ENCODE measurements at regions not wholly inside any gene's neighbourhood (a gene's known extent, or its start where the extent isn't known, plus 50 kb on each side); places are given as distances from the start of the nearest gene placed in this dataset.
"Not testable (repeated sequence)": the region's sequence is repeated elsewhere in the genome, so short reads cannot be mapped to it uniquely, and the experiment has no call there.

DNA sequence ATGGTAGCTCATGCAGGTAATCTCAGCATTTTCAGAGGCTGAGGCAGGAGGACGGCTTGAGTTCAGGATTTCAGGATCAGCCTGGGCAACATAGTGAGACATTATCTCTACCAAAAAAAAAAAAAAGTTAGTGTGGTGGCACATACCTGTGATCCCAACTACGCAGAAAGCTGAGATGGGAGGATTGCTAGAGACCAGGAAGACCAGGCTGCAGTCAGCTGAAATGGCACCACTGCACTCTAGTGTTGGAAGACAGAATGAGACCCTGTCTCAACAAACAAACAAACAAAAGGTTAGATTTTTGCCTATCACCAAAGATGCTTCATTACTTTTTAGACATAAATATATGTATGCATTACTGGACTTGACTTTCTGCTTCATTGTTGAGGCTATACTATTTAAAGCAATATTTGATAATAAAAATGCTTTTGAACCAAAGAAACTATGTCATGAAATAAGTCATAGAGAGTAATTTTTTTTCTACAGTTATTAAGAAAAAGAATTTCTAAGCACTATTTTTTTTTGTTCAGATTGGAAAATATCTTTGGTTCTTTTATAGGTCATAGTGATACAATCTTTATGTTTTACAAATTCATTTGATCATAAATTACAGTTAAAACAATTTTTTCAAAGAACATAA lies 1180.1 kb upstream of the ATXN8OS start:
- intact Hi-C loops (cut with DNase I) = loop anchor here (5.0 kb wide), 1 partner anchor 625 kb away; no protein-coding TSS in a partner anchor
- DNase-seq = no peak
- ATAC-seq (ENCODE audit: poor library complexity) = no peak

DNA sequence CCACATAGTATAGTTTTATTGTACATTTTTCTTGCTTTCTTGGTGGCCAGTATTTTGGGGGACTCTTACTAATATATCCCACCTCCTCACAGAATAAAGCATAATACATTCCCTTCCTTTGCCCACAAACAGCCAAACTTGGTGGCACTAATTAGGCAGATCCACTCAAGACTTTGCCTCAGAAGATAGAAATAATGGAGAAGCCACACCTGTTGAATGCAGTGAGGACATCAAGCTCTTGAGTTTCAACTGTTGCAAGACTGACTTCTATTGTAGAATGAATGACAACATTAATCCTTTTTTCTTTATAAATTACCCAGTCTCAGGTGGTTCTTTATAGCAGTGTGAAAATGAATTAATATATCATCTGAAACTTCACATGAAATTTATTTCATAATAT lies 1183.6 kb upstream of the ATXN8OS start:
- intact Hi-C loops (cut with DNase I) = no loop called here
- no peak for DNase-seq
- ATAC-seq (ENCODE audit: poor library complexity) = no peak

DNA sequence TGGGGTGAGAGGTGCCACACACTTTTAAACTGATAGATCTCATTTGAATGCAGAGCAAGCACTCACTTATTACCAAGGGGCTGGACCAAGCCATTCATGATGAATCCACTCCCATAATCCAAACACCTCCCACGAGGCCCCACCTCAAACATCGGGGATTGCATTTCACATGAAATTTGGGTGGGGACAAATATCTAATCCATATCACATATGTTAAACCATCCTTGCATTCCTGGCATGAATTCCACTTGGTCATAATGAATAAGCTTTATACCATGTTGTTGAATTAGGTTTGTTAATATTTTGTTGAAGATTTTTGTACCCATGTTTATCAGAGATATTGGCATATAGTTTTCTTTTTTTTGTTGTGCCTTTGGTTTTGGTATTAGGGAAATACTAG lies 1198.7 kb upstream of the ATXN8OS start:
- intact Hi-C loops (cut with DNase I) = no loop called here
- DNase-seq = no peak

DNA sequence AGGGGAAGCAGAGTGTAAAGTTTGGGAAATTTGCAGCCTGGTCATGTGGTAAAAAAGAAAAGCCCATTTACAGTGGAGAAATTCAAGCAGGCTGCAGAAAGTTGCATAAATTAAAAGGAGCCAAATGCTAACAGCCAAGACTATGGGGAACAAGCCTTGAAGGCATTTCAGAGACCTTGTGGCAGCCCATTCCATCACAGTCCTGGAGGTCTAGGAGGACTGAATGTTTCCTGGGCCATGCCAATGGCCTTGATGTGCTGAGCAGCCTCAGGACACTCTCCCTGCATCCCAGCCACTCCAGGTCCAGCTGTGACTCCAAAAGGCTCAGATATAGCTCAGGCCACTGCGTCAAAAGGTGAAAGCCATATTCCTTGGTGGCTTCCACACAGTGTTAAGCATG lies 1202.4 kb upstream of the ATXN8OS start:
- ATAC-seq (ENCODE audit: poor library complexity) (no peak), DNase-seq (no peak)
- intact Hi-C loops (cut with DNase I) = no loop called here

More for the DNA sequence above, 1198.7 kb upstream of the ATXN8OS start:
- no peak for ATAC-seq (ENCODE audit: poor library complexity)

DNA sequence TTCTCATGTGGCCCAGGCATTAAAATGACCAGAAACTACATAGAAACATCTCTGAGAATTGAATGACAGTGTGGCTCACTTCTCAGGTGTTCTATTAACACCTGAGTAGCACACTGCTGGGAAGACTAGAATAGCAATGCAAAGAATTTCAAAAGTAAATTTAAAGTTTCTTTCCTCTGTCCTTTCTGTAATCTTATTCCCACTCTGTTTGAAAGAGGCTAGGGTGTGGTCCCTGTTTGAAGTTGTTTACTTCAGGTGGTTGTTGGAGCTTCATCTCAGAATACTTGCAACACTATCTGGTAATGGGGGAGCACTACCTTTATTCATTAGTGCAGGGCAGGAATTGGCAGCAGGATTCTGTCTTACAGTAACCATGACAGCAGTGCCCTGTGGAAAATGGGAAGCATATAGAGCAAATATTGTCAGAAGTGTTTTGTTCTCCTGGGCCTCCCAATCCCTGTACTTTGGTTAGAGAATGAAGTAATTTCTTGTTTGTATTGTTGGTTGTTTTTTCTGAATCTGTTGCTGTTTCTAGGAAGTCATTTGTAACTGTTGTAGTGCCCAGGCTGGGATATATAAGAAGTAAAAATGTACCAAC lies 1210.2 kb upstream of the ATXN8OS start:
- intact Hi-C loops (cut with DNase I) = no loop called here
- ATAC-seq (ENCODE audit: poor library complexity) (no peak), DNase-seq (no peak)

DNA sequence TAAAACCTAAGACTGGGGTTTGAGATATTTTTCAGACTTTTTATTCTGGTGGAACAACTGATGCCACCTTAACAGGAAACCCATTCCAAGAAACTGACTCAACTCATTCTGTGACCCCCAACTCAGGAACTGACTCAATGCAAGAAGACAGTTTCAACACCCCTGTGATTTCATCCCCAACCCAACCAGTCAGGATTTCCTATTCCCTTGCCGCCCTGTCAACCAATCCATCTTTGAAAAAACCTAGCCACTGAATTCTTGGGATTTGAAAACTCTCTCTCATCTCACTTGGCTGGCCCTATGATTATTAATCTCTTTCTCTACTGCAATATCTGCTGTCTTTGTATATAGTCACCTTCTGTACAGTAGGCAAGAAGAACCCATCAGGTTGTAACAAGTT lies 1211.9 kb upstream of the ATXN8OS start:
- no peak for ATAC-seq (ENCODE audit: poor library complexity)
- no peak for DNase-seq
- intact Hi-C loops (cut with DNase I) = no loop called here

DNA sequence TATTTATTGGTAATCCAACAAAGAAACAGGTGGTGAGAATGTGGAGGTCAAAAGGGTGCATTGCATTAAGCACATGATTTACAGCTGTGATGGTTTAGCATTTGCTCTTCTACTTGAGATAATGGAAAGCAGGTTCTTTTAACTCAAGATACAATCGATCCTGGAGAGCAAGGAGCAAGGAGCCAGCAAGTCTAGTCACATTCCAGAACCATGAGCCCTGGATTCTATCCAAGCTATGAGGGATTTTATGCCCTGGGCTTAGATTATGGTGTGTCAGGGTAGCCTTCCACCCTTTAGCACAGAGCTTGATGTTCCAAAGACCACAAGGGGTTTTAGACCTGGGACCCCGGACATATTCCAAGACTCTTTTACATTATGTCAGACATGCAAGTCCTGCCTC lies 1213.9 kb upstream of the ATXN8OS start:
- ATAC-seq (ENCODE audit: poor library complexity); intact Hi-C loops (cut with DNase I): not testable (repeated sequence)

DNA sequence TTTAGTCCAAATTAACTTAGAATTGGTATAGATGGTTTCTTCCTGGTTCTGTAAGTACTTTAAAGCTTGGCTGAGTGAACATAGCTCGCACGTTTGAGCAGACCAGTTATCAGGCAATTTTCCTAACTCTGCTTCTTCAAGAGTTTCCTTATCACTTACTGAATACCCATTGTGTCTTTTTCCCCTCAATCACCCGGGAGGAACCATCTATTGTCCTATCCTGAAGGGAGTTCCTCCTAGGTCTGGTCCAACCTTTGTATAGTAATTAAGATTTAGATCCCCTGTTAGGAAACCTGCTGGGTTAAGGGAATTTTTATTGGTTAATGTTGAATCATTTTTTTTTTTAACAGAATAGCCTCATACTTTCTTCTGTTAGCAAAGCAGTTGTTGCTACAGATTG lies 1215.0 kb upstream of the ATXN8OS start:
- DNase-seq; intact Hi-C loops (cut with DNase I); ATAC-seq (ENCODE audit: poor library complexity): not testable (repeated sequence)

More for the DNA sequence above, 1213.9 kb upstream of the ATXN8OS start:
- not testable (repeated sequence) for DNase-seq

DNA sequence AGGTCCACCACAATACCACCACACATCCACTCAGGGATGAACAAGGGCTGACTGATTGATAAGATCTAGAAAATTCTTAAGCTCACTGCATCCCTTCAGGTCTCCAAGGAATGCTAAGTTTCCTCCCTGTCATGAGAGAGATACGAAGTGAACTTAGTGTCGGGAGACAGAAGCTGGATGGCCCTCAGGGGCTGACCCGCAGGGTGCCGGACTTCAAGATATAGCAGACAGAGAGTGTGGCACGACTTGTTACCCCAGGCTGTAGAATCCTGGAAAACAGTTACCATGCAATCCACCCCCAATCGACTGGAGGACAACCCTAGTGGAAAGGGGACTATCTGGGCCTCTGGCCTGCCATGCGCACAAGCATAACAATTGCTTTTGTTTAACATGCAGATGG lies 1217.5 kb upstream of the ATXN8OS start:
- intact Hi-C loops (cut with DNase I); DNase-seq; ATAC-seq (ENCODE audit: poor library complexity): not testable (repeated sequence)

DNA sequence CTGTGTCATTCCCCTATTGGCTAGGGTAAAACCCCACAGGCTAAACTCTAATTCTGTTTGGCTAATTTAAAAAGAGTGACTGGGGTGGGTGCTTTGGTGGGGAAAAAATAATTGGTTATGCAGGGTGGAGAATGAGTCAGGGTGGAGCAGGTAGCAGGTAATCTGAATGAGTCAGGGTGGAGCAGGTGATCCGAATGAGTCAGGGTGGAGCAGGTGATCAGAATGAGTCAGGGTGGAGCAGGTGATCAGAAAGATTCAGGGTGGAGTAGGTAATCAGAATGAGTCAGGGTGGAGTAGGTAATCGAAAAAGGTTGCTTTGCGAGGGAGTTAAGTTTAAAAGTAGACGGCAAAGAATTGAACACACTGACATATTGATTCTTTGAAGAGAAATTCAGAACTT lies 1218.8 kb upstream of the ATXN8OS start:
- intact Hi-C loops (cut with DNase I) = no loop called here
- no peak for ATAC-seq (ENCODE audit: poor library complexity)
- no peak for DNase-seq

DNA sequence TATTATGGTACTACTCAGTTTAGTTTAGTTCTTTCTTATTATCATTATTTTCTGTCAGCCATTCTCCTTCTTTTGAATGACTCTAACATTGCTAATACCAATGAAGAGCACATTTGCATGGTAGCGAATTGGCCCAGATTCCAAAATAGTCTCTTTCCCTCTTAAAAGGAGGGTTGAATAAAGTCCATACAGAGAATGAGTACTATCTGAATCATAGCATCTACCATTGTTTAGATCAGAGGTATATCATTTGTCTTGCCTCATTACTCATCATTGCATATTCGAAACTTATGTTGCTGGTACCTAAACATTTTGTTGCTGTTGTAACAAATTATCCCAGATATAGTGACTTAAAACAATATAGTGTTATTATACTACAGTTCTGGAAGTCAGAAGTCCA lies 1235.3 kb upstream of the ATXN8OS start:
- intact Hi-C loops (cut with DNase I) = no loop called here
- ATAC-seq (ENCODE audit: poor library complexity) = no peak

DNA sequence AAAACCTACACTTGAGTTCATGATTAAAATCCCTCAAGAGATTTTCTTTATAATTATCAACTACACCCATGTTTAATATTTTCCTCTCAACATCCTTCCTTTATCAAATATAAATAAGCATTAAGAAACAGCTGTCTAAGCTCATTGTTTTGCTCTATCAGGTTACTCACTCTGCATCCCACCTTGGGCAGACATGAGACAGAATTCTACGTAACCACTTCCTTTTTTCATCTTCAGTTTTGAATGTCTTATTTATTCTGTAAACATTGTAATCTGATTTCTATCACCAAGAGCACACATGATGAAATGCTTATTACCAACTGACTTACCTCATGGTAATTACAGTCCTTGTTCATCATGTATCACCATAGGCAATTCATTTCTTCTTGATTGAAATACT lies 1256.6 kb upstream of the ATXN8OS start:
- ATAC-seq (ENCODE audit: poor library complexity) = no peak
- DNase-seq = no peak
- intact Hi-C loops (cut with DNase I) = no loop called here

More for the DNA sequence above, 1235.3 kb upstream of the ATXN8OS start:
- DNase-seq = no peak

DNA sequence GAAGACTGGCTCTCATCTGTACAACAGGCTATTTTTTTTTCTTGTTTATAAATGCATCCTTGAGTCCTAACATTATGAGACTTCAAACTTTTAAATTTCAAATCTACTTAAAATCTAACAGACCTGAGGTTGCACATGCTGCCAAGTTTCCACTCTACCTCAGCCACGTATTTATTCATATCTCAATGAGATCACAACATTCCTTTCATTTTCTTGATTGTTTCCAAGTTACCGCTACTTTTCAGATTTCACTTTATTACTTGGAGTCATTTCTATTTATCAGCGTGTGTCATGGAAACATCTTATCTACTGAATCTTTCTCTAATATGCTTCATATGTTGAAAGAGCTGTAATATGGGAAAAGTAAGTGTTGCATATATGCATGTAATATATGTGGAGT lies 1257.5 kb upstream of the ATXN8OS start:
- ATAC-seq (ENCODE audit: poor library complexity) = no peak
- intact Hi-C loops (cut with DNase I) = no loop called here
- DNase-seq = no peak

DNA sequence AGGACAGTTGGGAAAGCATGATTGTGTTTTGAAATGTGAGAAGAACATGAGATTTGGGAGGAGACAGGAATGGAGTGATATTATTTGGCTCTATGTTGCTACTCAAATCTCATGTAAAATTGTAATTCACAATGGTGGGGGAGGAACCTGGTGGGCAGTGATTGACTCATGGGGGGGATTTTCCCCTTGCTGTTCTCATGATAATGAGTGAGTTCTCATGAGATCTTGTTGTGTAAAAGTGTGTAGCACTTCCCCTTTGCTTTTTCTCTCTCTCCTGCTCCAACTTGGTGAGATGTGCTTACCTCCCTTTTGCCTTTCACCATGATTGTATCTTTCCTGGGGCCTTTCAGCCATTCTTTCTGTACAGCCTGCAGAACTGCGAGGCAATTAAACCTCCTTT lies 1261.0 kb upstream of the ATXN8OS start:
- intact Hi-C loops (cut with DNase I) = no loop called here
- no peak for DNase-seq

DNA sequence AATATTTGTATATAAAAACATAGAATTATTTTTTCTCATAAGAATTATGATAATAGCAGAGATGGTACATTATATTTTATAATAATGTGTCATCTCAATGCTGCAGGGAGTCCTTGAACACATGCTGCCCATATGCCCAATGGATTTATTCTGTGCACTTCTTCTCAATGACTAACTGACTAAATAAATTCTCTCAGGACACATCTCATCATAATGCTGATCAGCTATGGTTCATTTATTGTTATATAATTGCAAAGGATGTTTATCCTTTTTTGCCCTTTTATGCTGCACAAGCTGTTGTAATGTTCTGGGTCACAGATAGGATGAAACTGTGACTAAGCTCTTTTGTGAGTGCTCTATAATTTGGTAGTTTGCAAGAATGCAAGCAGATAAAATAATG lies 1273.3 kb upstream of the ATXN8OS start:
- intact Hi-C loops (cut with DNase I) = no loop called here
- no peak for DNase-seq
- no peak for ATAC-seq (ENCODE audit: poor library complexity)

More for the DNA sequence above, 1261.0 kb upstream of the ATXN8OS start:
- no peak for ATAC-seq (ENCODE audit: poor library complexity)

DNA sequence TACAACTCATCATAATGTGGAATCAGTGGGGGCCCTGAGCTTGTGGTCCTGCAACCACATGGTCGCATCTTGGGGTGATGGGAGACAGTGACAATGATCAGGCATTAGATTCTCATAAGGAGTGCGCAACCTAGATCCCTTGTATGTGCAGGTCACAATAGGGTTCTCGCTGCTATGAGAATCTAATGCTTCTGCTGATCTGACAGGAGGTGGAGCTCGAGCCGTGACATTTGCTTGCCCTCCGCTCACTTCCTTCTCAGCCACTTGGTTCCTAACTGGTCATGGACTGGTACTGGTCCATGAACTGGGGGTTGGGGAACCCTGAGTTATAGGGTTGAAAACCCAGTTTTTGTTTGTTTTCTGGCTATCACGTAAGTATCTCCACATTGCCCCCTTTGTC lies 1290.9 kb upstream of the ATXN8OS start:
- intact Hi-C loops (cut with DNase I) = no loop called here
- ATAC-seq (ENCODE audit: poor library complexity) (no peak), DNase-seq (no peak)

DNA sequence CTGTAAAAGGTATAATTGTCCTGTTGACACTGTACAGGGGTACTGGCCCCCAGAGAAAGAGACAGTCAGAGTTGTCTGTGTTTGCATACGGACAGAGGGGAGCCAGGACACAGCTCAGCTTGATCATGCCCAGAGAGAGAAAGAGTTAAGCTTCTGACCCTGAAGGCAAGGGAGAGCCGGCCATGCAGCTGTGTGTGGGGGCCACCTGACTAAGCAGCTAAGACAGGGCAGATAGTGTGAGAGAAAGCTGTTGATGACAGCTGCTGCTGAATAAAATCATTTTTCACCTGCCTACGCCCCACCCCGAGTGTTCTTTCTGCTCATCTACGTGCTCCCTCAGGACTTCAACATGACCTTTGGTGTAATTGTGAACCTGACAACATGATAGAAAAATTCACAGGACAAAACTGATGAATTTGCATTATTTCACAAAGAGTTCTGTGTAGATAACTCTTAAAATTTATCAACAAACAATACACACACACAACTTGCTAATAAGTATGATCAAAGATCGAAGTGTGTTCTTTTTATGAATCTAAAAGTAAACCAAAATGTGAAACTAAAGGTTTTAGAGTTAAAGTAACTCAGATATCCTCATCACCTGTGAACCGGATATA lies 1294.3 kb upstream of the ATXN8OS start:
- intact Hi-C loops (cut with DNase I) = no loop called here
- no peak for ATAC-seq (ENCODE audit: poor library complexity)
- DNase-seq = no peak

DNA sequence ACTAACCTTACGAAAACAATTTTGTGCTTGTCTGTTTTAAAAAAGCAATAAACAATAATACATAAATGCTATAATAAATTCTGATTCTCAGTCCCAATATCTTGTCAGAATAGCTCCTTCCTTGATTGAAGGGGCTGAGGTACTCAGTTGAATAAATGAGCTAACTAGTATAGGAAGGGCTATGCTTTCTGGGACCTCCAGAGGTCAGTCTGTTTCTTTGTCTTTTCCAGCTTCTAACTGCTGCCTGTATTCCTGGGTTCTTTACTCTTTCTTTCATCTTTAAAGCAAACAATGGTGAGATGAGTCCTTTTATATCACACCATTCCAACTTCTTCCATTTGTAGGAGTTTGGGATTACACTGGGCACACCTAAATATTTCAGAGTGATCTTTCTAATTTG lies 1297.0 kb upstream of the ATXN8OS start:
- intact Hi-C loops (cut with DNase I) = no loop called here
- ATAC-seq (ENCODE audit: poor library complexity) (no peak), DNase-seq (no peak)

DNA sequence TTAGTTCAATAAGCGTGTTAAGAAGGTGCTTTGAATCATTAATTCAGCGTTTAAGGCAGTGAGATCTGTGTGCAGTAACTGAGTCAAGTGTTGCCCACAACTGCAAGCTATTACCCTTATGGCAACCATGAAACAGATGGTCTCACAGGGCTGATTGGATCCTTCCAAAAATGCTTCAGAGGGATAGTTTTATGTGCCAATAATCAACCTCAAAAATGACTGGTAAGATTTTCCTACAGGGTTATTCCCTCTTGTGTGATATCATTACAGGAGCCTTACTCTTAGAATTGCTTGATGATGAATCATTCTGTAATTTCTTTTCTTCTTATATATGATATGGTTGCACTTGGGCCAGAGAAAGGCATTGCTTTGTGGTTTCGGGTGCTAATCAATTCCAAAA lies 1299.2 kb upstream of the ATXN8OS start:
- intact Hi-C loops (cut with DNase I) = no loop called here
- no peak for DNase-seq
- no peak for ATAC-seq (ENCODE audit: poor library complexity)

DNA sequence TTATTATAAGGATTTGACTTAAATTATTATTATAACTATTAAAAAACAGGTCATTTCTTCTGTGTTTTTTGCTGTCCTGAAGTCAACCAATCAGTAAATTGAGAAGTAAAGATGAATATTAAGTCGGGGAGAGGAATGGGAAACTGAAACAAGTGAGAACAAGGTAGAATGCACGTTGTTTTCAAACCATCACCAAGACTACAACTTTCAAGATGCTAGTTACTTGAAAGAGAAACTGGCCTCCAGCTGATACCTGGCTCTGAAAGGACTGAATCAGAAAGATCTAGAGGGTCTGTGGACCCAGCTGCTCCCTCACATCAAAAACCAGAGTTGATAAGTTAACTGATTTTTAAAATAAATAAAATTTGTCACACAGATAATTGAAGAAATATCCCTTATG lies 1301.5 kb upstream of the ATXN8OS start:
- no peak for ATAC-seq (ENCODE audit: poor library complexity)
- intact Hi-C loops (cut with DNase I) = no loop called here

More for the DNA sequence above, 1301.5 kb upstream of the ATXN8OS start:
- no peak for DNase-seq

Data from Right ventricle myocardium superior (tissue), 1 donor.